ENCODE measurements at regions not wholly inside any gene's neighbourhood (a gene's known extent, or its start where the extent isn't known, plus 50 kb on each side); places are given as distances from the start of the nearest gene placed in this dataset.

DNA sequence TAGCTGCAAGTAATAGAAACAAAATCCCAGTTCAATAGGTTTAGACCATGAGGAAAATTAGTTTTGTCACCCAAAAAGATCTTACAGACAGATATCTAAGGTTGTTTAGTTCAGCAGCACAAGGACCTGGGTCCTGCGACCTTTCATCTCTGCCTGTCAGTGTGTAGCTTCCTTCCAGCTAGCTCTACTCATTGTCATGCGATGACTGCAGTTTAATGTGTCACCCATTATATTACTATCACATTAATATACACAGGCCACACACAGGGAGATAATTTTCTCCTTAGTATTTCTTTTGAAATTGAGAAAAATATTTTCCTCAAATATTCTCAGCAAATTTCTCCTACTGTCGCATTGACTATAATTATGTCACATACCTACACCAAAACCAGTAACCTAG lies 232.1 kb upstream of the ARSJ start:
- no peaks in the 10 kb centered on the region for H3K9me3 Mint-ChIP-seq (ENCODE audit: low read depth, unreplicated experiment)
- H3K4me1 Mint-ChIP-seq (ENCODE audit: low read depth, unreplicated experiment), result no peaks in the 10 kb centered on the region
- no peak for DNase-seq
- CTCF ChIA-PET, result no interaction called here
- no TSS peak for BruUV-seq (replicated peaks)
- H3K27me3 Mint-ChIP-seq (ENCODE audit: unreplicated experiment), result no peaks in the 10 kb centered on the region
- H3K4me3 Mint-ChIP-seq (ENCODE audit: low read depth, unreplicated experiment), result no peak overlapping the region
- no peak overlapping the region for H3K27ac Mint-ChIP-seq (ENCODE audit: unreplicated experiment)
- H3K36me3 Mint-ChIP-seq (ENCODE audit: insufficient read depth, unreplicated experiment), result no peaks in the 10 kb centered on the region
- intact Hi-C loops (cut with micrococcal nuclease; ENCODE audit: unreplicated experiment), result no loop called here
- TF ChIP-seq CTCF (IDR thresholded peaks at IDR 0.05; ENCODE audit: unreplicated experiment), result no peak

DNA sequence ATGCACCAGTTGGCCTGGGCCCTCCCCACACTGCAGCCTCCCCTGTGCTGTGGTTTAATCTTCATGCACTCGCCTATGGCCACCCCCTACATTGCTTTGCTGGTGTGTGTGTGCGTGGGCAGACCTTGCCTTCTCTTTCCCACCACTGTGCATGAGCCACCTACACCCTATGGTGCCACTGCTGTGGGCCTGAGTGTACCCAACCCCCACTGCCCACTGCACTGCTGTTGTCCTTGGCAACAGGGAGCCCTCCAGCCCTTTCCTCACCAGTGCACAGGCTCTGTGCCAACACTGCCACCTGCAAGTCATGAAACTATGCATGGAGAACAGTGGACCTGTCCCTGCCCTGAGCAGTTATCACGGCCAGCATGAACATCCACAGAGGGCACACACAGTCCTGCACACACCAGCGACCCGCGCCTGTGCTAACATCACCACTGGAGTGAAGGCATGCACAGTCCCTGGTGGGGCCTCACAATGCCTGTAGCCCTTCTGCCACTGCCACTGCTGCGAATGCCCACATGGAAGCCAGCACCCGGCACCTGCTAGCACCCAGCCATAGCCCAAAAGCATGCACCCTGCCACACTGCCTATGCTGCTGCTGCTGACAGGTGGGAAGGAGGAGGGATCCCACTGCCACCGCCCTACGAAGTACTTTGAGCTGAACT lies 237.8 kb upstream of the ARSJ start:
- BruUV-seq (replicated peaks), result no TSS peak
- no peaks in the 10 kb centered on the region for H3K36me3 Mint-ChIP-seq (ENCODE audit: insufficient read depth, unreplicated experiment)
- no peak for DNase-seq
- H3K27ac Mint-ChIP-seq (ENCODE audit: unreplicated experiment), result no peak overlapping the region
- H3K4me1 Mint-ChIP-seq (ENCODE audit: low read depth, unreplicated experiment), result no peaks in the 10 kb centered on the region
- CTCF ChIA-PET, result no interaction called here
- no peak overlapping the region for H3K4me3 Mint-ChIP-seq (ENCODE audit: low read depth, unreplicated experiment)
- no peak for TF ChIP-seq CTCF (IDR thresholded peaks at IDR 0.05; ENCODE audit: unreplicated experiment)
- no peaks in the 10 kb centered on the region for H3K27me3 Mint-ChIP-seq (ENCODE audit: unreplicated experiment)
- intact Hi-C loops (cut with micrococcal nuclease; ENCODE audit: unreplicated experiment), result no loop called here
- no peaks in the 10 kb centered on the region for H3K9me3 Mint-ChIP-seq (ENCODE audit: low read depth, unreplicated experiment)

GRCh38 chr4:114223580-114223979 lies 244.1 kb upstream of the ARSJ start:
- Mint-ChIP-seq H3K4me3 (ENCODE audit: low read depth, unreplicated experiment) (no peak overlapping the region), H3K27ac (ENCODE audit: unreplicated experiment) (no peak overlapping the region), H3K27me3 (ENCODE audit: unreplicated experiment) (no peaks in the 10 kb centered on the region), H3K36me3 (ENCODE audit: insufficient read depth, unreplicated experiment) (no peaks in the 10 kb centered on the region), H3K4me1 (ENCODE audit: low read depth, unreplicated experiment) (no peaks in the 10 kb centered on the region), H3K9me3 (ENCODE audit: low read depth, unreplicated experiment) (no peaks in the 10 kb centered on the region)
- DNase-seq, result no peak
- no TSS peak for BruUV-seq (replicated peaks)
- intact Hi-C loops (cut with micrococcal nuclease; ENCODE audit: unreplicated experiment), result no loop called here
- CTCF ChIA-PET, result no interaction called here
- TF ChIP-seq CTCF (IDR thresholded peaks at IDR 0.05; ENCODE audit: unreplicated experiment), result no peak

DNA sequence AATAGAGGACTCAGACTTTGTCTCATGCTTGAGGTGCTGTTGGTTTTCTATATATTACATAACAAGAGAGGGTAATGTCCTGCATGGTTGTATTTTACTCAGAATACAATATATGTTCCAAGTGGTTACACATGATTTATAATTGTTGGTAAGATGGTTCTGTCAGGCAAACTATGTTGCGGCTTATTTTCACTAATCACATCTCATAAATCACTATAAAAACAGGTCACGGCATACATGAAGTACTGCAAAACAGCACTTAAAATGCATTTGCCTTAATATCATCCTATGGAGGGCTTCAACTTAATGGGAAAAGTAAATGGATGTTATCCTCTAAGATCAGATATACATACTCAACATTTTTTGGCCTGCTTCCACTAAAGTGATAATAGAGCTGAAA lies 246.0 kb upstream of the ARSJ start:
- no peak for TF ChIP-seq CTCF (IDR thresholded peaks at IDR 0.05; ENCODE audit: unreplicated experiment)
- intact Hi-C loops (cut with micrococcal nuclease; ENCODE audit: unreplicated experiment), result no loop called here
- Mint-ChIP-seq H3K4me1 (ENCODE audit: low read depth, unreplicated experiment) (no peaks in the 10 kb centered on the region), H3K4me3 (ENCODE audit: low read depth, unreplicated experiment) (no peak overlapping the region), H3K36me3 (ENCODE audit: insufficient read depth, unreplicated experiment) (no peaks in the 10 kb centered on the region), H3K9me3 (ENCODE audit: low read depth, unreplicated experiment) (no peaks in the 10 kb centered on the region), H3K27ac (ENCODE audit: unreplicated experiment) (no peak overlapping the region), H3K27me3 (ENCODE audit: unreplicated experiment) (no peaks in the 10 kb centered on the region)
- DNase-seq, result no peak
- CTCF ChIA-PET, result no interaction called here
- BruUV-seq (replicated peaks), result no TSS peak

Measured in Calu3 (cell line).